Tibial artery (tissue), 4 donors: ENCODE measurements at regions not wholly inside any gene's neighbourhood (a gene's known extent, or its start where the extent isn't known, plus 50 kb on each side); places are given as distances from the start of the nearest gene placed in this dataset.

ENCODE experiments used
- DNase-seq, 2 donors: peaks; one replicate each; pipeline ENCODE4 v3.0.0-alpha.2; 2019
- H3K27ac ChIP-seq, 2 donors: fragments of 200-600 bp; sonication (generic) in 1 of 2; 1 replicate in 1 of 2; 2 replicates in 1 of 2; pipeline ENCODE4 v1.5.1; 2018 to 2019; ENCODE audit warnings: mild to moderate bottlenecking in 1 of 2
- H3K27me3 ChIP-seq, 2 donors: fragments of 200-600 bp; sonication (generic) in 1 of 2; one replicate each; pipeline versions ENCODE4 v1.5.1 to v1.6.0; 2016 to 2019
- H3K36me3 ChIP-seq, 3 donors: fragments of 200-600 bp; sonication (generic) in 2 of 3; one replicate each; pipeline ENCODE4 v1.5.1; 2016 to 2019; ENCODE audit warnings: mild to moderate bottlenecking in 2 of 3
- H3K4me1 ChIP-seq, 4 donors: fragments of 200-600 bp; sonication (generic) in 2 of 4; 1 replicate in 3 of 4; 2 replicates in 1 of 4; pipeline ENCODE4 v1.5.1; 2016 to 2019
- H3K4me3 ChIP-seq, 2 donors: fragments of 200-600 bp; sonication (generic) in 1 of 2; 1 replicate in 1 of 2; 2 replicates in 1 of 2; pipeline ENCODE4 v1.5.1; 2018 to 2019; ENCODE audit warnings: mild to moderate bottlenecking in 2 of 2
- H3K9me3 ChIP-seq, 3 donors: fragments of 200-600 bp; sonication (generic) in 1 of 3; one replicate each; pipeline ENCODE4 v1.5.1; 2016 to 2019
- intact Hi-C: fragments of 100-400 bp; cut with DNase I; formaldehyde crosslinking; loops from one replicate; pipeline ENCODE4 v1.15.0; 2023; ENCODE audit warnings: low total_unique reads
- TF ChIP-seq, protein P1 (sequence below), 2 experiments: fragments of 200-600 bp in 1 of 2; fragments of 450-650 bp in 1 of 2; IDR thresholded peaks; one replicate each; pipeline ENCODE4 v1.5.1; 2017 to 2019; ENCODE audit warnings: antibody characterized with exemption in 2 of 2, mild to moderate bottlenecking in 1 of 2, moderate library complexity in 1 of 2

DNA sequence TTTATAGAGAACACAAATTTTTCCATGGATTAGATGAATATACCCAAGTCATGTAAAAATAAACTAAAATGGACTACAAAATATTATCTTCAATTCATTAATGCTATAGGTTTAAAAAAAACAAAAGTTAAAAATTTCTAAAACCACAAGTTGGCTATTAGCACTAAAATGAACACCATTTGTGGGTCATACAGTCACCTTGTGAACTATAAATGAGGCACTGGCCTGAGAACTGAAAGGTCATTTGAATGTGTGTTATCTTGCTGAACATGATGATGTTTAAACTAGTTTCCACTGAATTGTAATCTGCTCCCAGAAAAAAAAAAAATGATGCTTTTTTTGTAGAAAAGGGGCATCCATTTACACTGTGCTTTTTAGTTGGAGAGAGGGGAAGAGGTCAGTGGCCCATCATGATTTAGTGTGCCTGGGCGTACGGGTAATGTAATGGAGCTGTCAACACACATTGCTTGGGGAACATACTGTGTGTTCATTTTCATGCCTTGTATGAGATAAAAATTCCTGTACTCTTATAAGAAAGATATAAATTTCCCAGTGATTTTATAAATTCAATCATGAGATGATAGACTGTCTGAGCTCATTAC is 96.6 kb upstream of the FKBP1C start:
- TF ChIP-seq, protein P1, sequence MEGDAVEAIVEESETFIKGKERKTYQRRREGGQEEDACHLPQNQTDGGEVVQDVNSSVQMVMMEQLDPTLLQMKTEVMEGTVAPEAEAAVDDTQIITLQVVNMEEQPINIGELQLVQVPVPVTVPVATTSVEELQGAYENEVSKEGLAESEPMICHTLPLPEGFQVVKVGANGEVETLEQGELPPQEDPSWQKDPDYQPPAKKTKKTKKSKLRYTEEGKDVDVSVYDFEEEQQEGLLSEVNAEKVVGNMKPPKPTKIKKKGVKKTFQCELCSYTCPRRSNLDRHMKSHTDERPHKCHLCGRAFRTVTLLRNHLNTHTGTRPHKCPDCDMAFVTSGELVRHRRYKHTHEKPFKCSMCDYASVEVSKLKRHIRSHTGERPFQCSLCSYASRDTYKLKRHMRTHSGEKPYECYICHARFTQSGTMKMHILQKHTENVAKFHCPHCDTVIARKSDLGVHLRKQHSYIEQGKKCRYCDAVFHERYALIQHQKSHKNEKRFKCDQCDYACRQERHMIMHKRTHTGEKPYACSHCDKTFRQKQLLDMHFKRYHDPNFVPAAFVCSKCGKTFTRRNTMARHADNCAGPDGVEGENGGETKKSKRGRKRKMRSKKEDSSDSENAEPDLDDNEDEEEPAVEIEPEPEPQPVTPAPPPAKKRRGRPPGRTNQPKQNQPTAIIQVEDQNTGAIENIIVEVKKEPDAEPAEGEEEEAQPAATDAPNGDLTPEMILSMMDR (IDR thresholded peaks at IDR 0.05) = no peak
- H3K36me3 ChIP-seq = no peaks in the 10 kb centered on the region
- H3K9me3 ChIP-seq = no peaks in the 10 kb centered on the region
- DNase-seq = no peak
- intact Hi-C loops = no loop called here
- H3K27ac ChIP-seq = no peak overlapping the region
- no peaks in the 10 kb centered on the region for H3K27me3 ChIP-seq
- H3K4me3 ChIP-seq = no peak overlapping the region
- no peaks in the 10 kb centered on the region for H3K4me1 ChIP-seq

DNA sequence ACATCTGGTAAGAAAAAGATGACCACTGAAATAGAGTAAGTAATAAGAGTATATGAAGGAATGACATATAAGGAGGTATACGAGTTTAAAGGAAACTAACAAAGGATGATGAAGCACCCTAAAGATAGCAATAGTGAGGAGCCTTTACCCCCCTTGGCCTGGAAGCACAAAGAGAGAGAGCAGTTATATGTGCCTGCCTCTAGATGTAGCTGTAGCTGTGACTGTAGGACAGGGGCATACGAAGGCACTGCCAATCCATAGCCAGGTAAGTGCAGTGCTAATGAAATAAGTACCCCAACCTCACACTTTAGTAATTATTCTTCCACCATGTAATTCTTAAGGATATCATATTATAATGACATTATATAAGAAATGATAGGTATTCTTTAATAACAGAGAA is 90.1 kb upstream of the FKBP1C start:
- Histone ChIP-seq H3K9me3 (no peaks in the 10 kb centered on the region), H3K27ac (no peak overlapping the region), H3K4me3 (no peak overlapping the region), H3K36me3 (no peaks in the 10 kb centered on the region), H3K4me1 (no peaks in the 10 kb centered on the region), H3K27me3 (no peaks in the 10 kb centered on the region)
- DNase-seq = no peak
- intact Hi-C loops = no loop called here
- TF ChIP-seq, protein P1 (IDR thresholded peaks at IDR 0.05) = no peak

DNA sequence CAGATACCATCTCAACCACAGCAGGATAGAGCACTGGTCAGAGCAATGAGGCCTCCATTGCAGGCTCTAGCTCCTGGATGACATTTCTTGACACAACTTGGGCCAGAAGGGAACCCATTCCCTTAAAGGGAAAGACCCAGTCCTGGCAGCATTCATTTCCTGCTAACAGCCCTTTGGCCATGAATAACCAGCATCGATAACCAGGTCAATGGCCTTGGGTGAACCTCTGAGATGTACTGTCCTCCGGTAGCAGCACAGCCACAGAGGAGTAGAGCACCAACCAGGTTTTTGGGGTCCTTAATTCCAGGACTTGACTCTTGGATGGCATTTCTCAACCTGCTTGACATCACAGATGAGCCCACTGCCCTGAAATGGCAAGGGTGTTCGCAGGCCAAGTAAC is 71.2 kb upstream of the FKBP1C start:
- intact Hi-C loops = no loop called here
- H3K4me1 ChIP-seq = no peaks in the 10 kb centered on the region
- no peak for DNase-seq
- H3K9me3 ChIP-seq = no peaks in the 10 kb centered on the region
- H3K4me3 ChIP-seq = no peak overlapping the region
- no peaks in the 10 kb centered on the region for H3K27me3 ChIP-seq
- H3K27ac ChIP-seq = no peak overlapping the region
- no peaks in the 10 kb centered on the region for H3K36me3 ChIP-seq
- TF ChIP-seq, protein P1 (IDR thresholded peaks at IDR 0.05) = no peak

DNA sequence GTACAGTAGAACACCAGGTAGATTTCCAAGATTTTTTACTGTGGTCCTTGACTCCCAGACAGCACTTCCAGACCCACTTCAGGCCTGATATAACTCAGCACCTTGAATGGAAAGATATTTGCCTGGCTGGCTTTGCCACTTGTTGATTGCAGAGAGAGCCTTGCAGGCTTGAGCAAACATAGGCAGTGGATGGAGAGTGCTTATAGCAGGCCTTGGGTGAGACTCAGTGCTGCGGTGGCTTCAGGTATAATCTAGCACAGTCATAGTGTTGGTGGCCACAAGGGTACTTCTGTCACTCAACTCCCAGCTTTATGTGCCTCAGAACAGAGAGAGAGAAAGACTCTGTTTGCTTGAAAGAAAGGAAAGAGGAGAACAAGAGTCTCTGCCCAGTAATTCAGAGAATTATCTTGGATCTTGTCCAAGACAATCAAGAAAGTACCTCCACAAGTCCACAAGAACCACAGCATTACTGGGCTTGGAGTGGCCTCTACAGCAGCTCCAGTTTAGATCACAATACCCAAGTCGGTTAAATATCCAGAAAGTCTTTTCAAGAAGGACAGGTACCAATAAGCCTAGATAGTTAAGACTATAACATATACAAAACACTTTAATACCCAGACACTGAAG is 70.5 kb upstream of the FKBP1C start:
- no peaks in the 10 kb centered on the region for H3K4me1 ChIP-seq
- no peak for DNase-seq
- no peak overlapping the region for H3K27ac ChIP-seq
- no peaks in the 10 kb centered on the region for H3K36me3 ChIP-seq
- no peak overlapping the region for H3K4me3 ChIP-seq
- H3K27me3 ChIP-seq = no peaks in the 10 kb centered on the region
- no peaks in the 10 kb centered on the region for H3K9me3 ChIP-seq
- TF ChIP-seq, protein P1 (IDR thresholded peaks at IDR 0.05) = no peak
- intact Hi-C loops = no loop called here

DNA sequence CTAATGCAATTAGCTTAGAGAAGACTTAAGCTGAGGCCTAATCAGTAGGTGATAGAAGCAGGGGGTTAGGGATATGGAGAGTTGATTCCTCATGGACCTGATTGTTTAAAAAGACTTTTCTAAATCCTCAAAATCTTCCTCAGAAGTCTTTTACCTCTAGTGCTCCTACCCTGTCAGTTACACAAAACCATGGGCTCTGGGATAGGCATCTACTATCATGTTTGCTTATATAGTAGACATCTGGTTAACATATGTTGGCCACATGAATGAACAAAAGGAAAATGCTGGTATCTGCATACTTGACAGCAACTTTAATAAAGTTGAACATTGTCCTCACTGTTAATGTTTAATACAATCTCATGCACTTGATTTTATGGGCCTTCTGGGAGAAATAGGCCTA is 61.5 kb upstream of the FKBP1C start:
- H3K36me3 ChIP-seq = no peaks in the 10 kb centered on the region
- DNase-seq = no peak
- H3K4me1 ChIP-seq = no peaks in the 10 kb centered on the region
- no peaks in the 10 kb centered on the region for H3K9me3 ChIP-seq
- H3K4me3 ChIP-seq = no peak overlapping the region
- intact Hi-C loops = loop anchor here (1.0 kb wide), 1 partner anchor 40 kb away; no protein-coding TSS in a partner anchor
- no peak overlapping the region for H3K27ac ChIP-seq
- TF ChIP-seq, protein P1 (IDR thresholded peaks at IDR 0.05) = no peak
- H3K27me3 ChIP-seq = no peaks in the 10 kb centered on the region
